Endothelial cell of umbilical vein (primary cell): ENCODE measurements at regions not wholly inside any gene's neighbourhood (a gene's known extent, or its start where the extent isn't known, plus 50 kb on each side); places are given as distances from the start of the nearest gene placed in this dataset.

ENCODE experiments used
- BruUV-seq: library from RNA; stranded (reverse); fragments of 400-500 nt; replicated peaks from 2 replicates; lab custom pipeline; 2021; lab: Mats Ljungman, UMichigan
- CTCF ChIA-PET: fragments of 300-600, 350-600 bp; sonication (Branson Sonifier 250); formaldehyde crosslinking; loops from one replicate; lab custom pipeline; 2021; ENCODE audit warnings: antibody characterized with exemption, inconsistent platforms; lab: Charles Lee
- POLR2A ChIA-PET: fragments of 300-600, 350-600 bp; sonication (Branson Sonifier 250); formaldehyde crosslinking; loops from one replicate; lab custom pipeline; 2021; ENCODE audit warnings: antibody characterized with exemption, inconsistent platforms; lab: Charles Lee
- DNase-seq: peaks from one replicate; pipeline ENCODE4 v3.0.0-alpha.2; 2011; ENCODE audit warnings: low read depth, low spot score
- FAIRE-seq: peaks from 2 replicates; lab custom pipeline; 2011; peaks lifted over from hg19 to GRCh38; lab: Jason Lieb, UNC
- H2AFZ ChIP-seq: 2 replicates; pipeline ENCODE4 v1.6.0; 2012; ENCODE audit warnings: low read depth, low read length, control low read depth, inconsistent platforms
- H3K27ac ChIP-seq: 2 replicates; pipeline ENCODE4 v1.5.1; 2011; ENCODE audit warnings: low read depth, mild to moderate bottlenecking, control low read depth, low read length, moderate library complexity; ENCODE audit not compliant: insufficient read depth
- H3K27me3 ChIP-seq, 2 experiments: 2 replicates each; pipeline versions ENCODE4 v1.6.0 to v1.6.1; 2011; ENCODE audit warnings: low read length in 2 of 2, mixed read lengths in 1 of 2; ENCODE audit not compliant: control insufficient read depth in 2 of 2, insufficient read depth in 2 of 2
- H3K36me3 ChIP-seq, 2 experiments: 2 replicates in 1 of 2; 3 replicates in 1 of 2; pipeline ENCODE4 v1.5.1; 2011; ENCODE audit warnings: low read length in 2 of 2, mild to moderate bottlenecking in 1 of 2, moderate library complexity in 1 of 2; ENCODE audit not compliant: control insufficient read depth in 2 of 2, insufficient read depth in 2 of 2; ENCODE audit errors: extremely low read depth in 1 of 2
- H3K4me1 ChIP-seq: 3 replicates; pipeline ENCODE4 v1.5.1; 2011; ENCODE audit warnings: mild to moderate bottlenecking, low read length; ENCODE audit not compliant: control insufficient read depth, insufficient read depth; ENCODE audit errors: extremely low read depth
- H3K4me2 ChIP-seq: 2 replicates; pipeline ENCODE4 v1.6.1; 2011; ENCODE audit warnings: low read length, control low read depth, mixed read lengths; ENCODE audit not compliant: insufficient read depth
- H3K4me3 ChIP-seq, 3 experiments: fragments of 200-600 bp in 1 of 3; sonication (generic), shearing (Covaris generic) in 1 of 3; replicated peaks in 1 of 3; 2 replicates each; pipeline ENCODE4 v1.5.1; 2011 to 2016; ENCODE audit warnings: control low read depth in 3 of 3, low read length in 3 of 3, mild to moderate bottlenecking in 2 of 3, inconsistent platforms in 1 of 3, low read depth in 1 of 3, moderate library complexity in 1 of 3; ENCODE audit not compliant: insufficient read depth in 1 of 3
- H3K79me2 ChIP-seq: 2 replicates; pipeline ENCODE4 v1.6.0; 2012; ENCODE audit warnings: low read length, inconsistent platforms; ENCODE audit not compliant: control insufficient read depth, insufficient read depth
- H3K9ac ChIP-seq: replicated peaks from 2 replicates; pipeline ENCODE3; 2011; ENCODE audit warnings: low read length, control low read depth; ENCODE audit not compliant: insufficient read depth; ENCODE audit errors: extremely low read depth
- H3K9me1 ChIP-seq: replicated peaks from 3 replicates; pipeline ENCODE4 v1.6.0; 2011; ENCODE audit warnings: mild to moderate bottlenecking, low read length; ENCODE audit not compliant: control insufficient read depth, insufficient read depth; ENCODE audit errors: extremely low read depth
- H3K9me3 ChIP-seq: replicated peaks from 2 replicates; pipeline ENCODE4 v1.5.1; 2012; ENCODE audit warnings: low read length, inconsistent platforms; ENCODE audit not compliant: control insufficient read depth, insufficient read depth
- H4K20me1 ChIP-seq: replicated peaks from 2 replicates; pipeline ENCODE3; 2011; ENCODE audit warnings: mild to moderate bottlenecking, low read length; ENCODE audit not compliant: control insufficient read depth, insufficient read depth; ENCODE audit errors: extremely low read depth
- CTCF ChIP-seq, 2 donors: IDR thresholded peaks; 1 replicate in 1 of 2; 2 replicates in 1 of 2; pipeline ENCODE4 v1.5.1; 2011; ENCODE audit warnings: low read length in 2 of 2, mild to moderate bottlenecking in 2 of 2, moderate library complexity in 2 of 2, control low read depth in 1 of 2, inconsistent platforms in 1 of 2, low read depth in 1 of 2; ENCODE audit not compliant: insufficient read depth in 1 of 2; ENCODE audit errors: extremely low read depth in 1 of 2
- EZH2 ChIP-seq: IDR thresholded peaks from 2 replicates; pipeline ENCODE4 v1.6.1; 2012; ENCODE audit warnings: borderline replicate concordance, low read depth, mild to moderate bottlenecking, moderate library complexity, low read length, inconsistent platforms; ENCODE audit not compliant: severe bottlenecking
- FOS ChIP-seq: IDR thresholded peaks from 2 replicates; pipeline ENCODE4 v1.6.1; 2011; ENCODE audit warnings: mild to moderate bottlenecking, low read length, moderate library complexity, borderline replicate concordance; ENCODE audit not compliant: insufficient read depth
- GATA2 ChIP-seq: IDR thresholded peaks from 2 replicates; pipeline ENCODE4 v1.7.0; 2011; ENCODE audit warnings: low read depth, mild to moderate bottlenecking, moderate library complexity, mixed read lengths, low read length; ENCODE audit not compliant: insufficient read length, insufficient read depth
- JUN ChIP-seq: IDR thresholded peaks from 2 replicates; pipeline ENCODE4 v1.6.1; 2011; ENCODE audit warnings: borderline replicate concordance, low read depth; ENCODE audit not compliant: insufficient read length, insufficient read depth
- MAX ChIP-seq: IDR thresholded peaks from 2 replicates; pipeline ENCODE4 v1.6.1; 2011; ENCODE audit not compliant: insufficient read depth, insufficient read length
- MYC ChIP-seq: IDR thresholded peaks from one replicate; pipeline ENCODE4 v1.6.1; 2011; ENCODE audit warnings: mild to moderate bottlenecking, low read depth, low read length
- POLR2A ChIP-seq: IDR thresholded peaks from 2 replicates; pipeline ENCODE4 v1.6.1; 2012; ENCODE audit warnings: low read depth, mild to moderate bottlenecking, control low read depth, low read length
- POLR2AphosphoS5 ChIP-seq: IDR thresholded peaks from 2 replicates; pipeline ENCODE4 v1.6.1; 2012; ENCODE audit warnings: low read depth, mild to moderate bottlenecking, control low read depth, low read length, moderate library complexity; ENCODE audit not compliant: insufficient read depth
- dilution Hi-C: fragments of 300-500 bp; cut with MboI; formaldehyde crosslinking; loops from one replicate; pipeline ENCODE4 v1.15.0; 2019; ENCODE audit warnings: low sequenced_read_pairs; ENCODE audit not compliant: extremely low pct_ligation_motif_present
- intact Hi-C: fragments of 100-400 bp; cut with micrococcal nuclease; formaldehyde crosslinking; loops from one replicate; pipeline ENCODE4 v1.10.0; 2022

GRCh38 chr6:164404812-164405488 is 904.5 kb downstream of the C6orf118 start:
- H3K27ac ChIP-seq: no peak overlapping the region
- no peaks in the 10 kb centered on the region for H3K27me3 ChIP-seq
- dilution Hi-C loops (no loop called here), intact Hi-C loops (no loop called here)
- H3K36me3 ChIP-seq: no peaks in the 10 kb centered on the region
- no TSS peak for BruUV-seq
- H2AFZ ChIP-seq: peak overlapping the region; percentile 50
- H3K9ac ChIP-seq: no peak overlapping the region
- H3K4me3 ChIP-seq: no peak overlapping the region
- no peak overlapping the region for H3K4me2 ChIP-seq
- ChIA-PET CTCF (no interaction called here), POLR2A (no interaction called here)
- no peaks in the 10 kb centered on the region for H3K9me3 ChIP-seq
- H4K20me1 ChIP-seq: no peaks in the 10 kb centered on the region
- no peaks in the 10 kb centered on the region for H3K4me1 ChIP-seq
- DNase-seq: no peak
- H3K79me2 ChIP-seq: no peaks in the 10 kb centered on the region
- no peaks in the 10 kb centered on the region for H3K9me1 ChIP-seq
- no peak for FAIRE-seq
- TF ChIP-seq JUN (no peak), CTCF (IDR thresholded peaks at IDR 0.05; ENCODE audit: extremely low read depth in 1 of 2, insufficient read depth in 1 of 2, low read depth in 1 of 2, low read length in 2 of 2) (no peak), POLR2AphosphoS5 (no peak), EZH2 (no peak), MYC (no peak), POLR2A (no peak), FOS (no peak), MAX (no peak), GATA2 (no peak)
